ENCODE measurements at regions not wholly inside any gene's neighbourhood (a gene's known extent, or its start where the extent isn't known, plus 50 kb on each side); places are given as distances from the start of the nearest gene placed in this dataset.

DNA sequence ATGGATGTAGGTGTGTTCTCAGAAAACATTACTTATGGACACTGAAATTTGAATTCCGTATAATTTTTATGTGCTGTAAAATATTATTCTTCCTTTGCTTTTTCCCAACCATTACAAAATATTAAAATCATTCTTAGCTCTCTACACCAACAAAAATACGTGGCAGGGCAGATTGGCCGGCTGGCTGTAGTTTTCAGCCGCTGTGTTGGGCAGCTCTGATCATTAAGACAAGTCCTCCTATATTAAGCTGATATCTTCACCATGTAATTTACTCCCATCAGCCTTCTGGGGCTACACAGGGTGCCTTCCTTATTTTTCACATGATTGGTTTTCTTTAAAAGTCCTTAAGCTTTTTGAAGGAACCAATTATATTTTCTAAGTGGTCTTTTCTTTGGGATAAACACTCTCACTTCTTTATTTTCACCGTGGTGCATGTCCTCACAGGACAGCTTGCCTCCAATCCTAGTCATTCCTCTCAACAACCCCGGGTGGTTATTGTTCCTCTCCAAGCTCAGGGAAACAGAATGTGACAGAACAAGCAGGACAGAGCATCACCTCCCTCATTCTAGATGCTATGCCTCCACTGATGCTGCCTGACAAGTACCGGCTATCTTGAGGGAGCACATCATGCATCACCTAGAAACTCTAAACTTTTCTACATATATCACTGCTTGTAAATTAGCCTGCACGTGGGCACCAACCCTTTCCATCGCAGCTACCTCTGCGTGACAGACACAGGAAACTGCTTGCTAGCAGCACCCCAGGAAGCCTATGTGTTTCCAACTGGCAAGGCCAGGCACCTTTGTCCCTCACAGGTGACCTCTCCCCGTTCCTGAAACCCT lies 362.3 kb downstream of the MYCN start:
- ChIA-PET POLR2A (no interaction called here), CTCF (interaction anchor here (1.8 kb wide), 1 partner anchor 363 kb away, joined by 4 read pairs; the partner anchor contains the start of gene MYCN)
- no peak for DNase-seq (ENCODE audit: extremely low spot score)
- TF ChIP-seq FOXA1 (IDR thresholded peaks at IDR 0.05) (no peak), FOXK2 (IDR thresholded peaks at IDR 0.05) (no peak), CTBP1 (IDR thresholded peaks at IDR 0.05; ENCODE audit: borderline replicate concordance) (no peak), HDGF (IDR thresholded peaks at IDR 0.05; ENCODE audit: borderline replicate concordance) (no peak), TARDBP (IDR thresholded peaks at IDR 0.05) (no peak), ELF4 (IDR thresholded peaks at IDR 0.05) (no peak), ZNF384 (IDR thresholded peaks at IDR 0.05) (no peak), SUZ12 (IDR thresholded peaks at IDR 0.05) (no peak), NFRKB (IDR thresholded peaks at IDR 0.05) (no peak), L3MBTL2 (conservative IDR thresholded peaks at IDR 0.05) (no peak), BHLHE40 (IDR thresholded peaks at IDR 0.05; ENCODE audit: borderline replicate concordance) (no peak), SP1 (IDR thresholded peaks at IDR 0.05) (no peak), LEF1 (IDR thresholded peaks at IDR 0.05; ENCODE audit: borderline replicate concordance) (no peak)
- TF ChIP-seq, protein P1, sequence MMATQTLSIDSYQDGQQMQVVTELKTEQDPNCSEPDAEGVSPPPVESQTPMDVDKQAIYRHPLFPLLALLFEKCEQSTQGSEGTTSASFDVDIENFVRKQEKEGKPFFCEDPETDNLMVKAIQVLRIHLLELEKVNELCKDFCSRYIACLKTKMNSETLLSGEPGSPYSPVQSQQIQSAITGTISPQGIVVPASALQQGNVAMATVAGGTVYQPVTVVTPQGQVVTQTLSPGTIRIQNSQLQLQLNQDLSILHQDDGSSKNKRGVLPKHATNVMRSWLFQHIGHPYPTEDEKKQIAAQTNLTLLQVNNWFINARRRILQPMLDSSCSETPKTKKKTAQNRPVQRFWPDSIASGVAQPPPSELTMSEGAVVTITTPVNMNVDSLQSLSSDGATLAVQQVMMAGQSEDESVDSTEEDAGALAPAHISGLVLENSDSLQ (IDR thresholded peaks at IDR 0.05), result no peak

DNA sequence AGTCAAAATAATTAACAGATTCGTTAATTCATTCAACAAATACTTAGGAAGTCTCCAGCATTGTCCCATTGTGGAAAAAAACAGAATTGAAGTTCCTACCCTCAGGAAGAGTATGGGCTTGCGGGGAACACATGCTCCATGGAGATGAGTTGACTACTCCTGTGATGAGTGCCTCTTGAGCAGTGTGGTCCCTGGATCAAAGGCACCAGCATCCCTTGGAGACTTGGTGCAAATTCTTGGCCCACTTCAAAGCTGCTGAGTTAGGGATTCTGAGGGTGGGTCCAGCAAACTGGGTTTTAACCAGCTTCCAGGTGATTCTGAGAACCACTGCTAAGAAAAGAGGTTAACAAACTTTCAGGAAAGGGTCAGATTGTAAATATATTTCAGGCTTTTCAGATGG lies 361.6 kb downstream of the MYCN start:
- no peak for DNase-seq (ENCODE audit: extremely low spot score)
- POLR2A ChIA-PET, result no interaction called here
- CTCF ChIA-PET, result no interaction called here
- no peak for TF ChIP-seq L3MBTL2 (conservative IDR thresholded peaks at IDR 0.05)
- TF ChIP-seq LEF1 (IDR thresholded peaks at IDR 0.05; ENCODE audit: borderline replicate concordance), result no peak
- TF ChIP-seq BHLHE40 (IDR thresholded peaks at IDR 0.05; ENCODE audit: borderline replicate concordance), result no peak
- TF ChIP-seq, protein P1 (IDR thresholded peaks at IDR 0.05), result no peak
- no peak for TF ChIP-seq ELF4 (IDR thresholded peaks at IDR 0.05)
- TF ChIP-seq SP1 (IDR thresholded peaks at IDR 0.05), result no peak
- TF ChIP-seq SUZ12 (IDR thresholded peaks at IDR 0.05), result no peak
- TF ChIP-seq FOXA1 (IDR thresholded peaks at IDR 0.05), result no peak
- TF ChIP-seq ZNF384 (IDR thresholded peaks at IDR 0.05), result no peak
- no peak for TF ChIP-seq CTBP1 (IDR thresholded peaks at IDR 0.05; ENCODE audit: borderline replicate concordance)
- no peak for TF ChIP-seq HDGF (IDR thresholded peaks at IDR 0.05; ENCODE audit: borderline replicate concordance)
- no peak for TF ChIP-seq FOXK2 (IDR thresholded peaks at IDR 0.05)
- no peak for TF ChIP-seq FOXM1 (IDR thresholded peaks at IDR 0.05; ENCODE audit: borderline replicate concordance)
- TF ChIP-seq NFRKB (IDR thresholded peaks at IDR 0.05), result no peak
- TF ChIP-seq TARDBP (IDR thresholded peaks at IDR 0.05), result no peak
- TF ChIP-seq ARNT (IDR thresholded peaks at IDR 0.05), result no peak

DNA sequence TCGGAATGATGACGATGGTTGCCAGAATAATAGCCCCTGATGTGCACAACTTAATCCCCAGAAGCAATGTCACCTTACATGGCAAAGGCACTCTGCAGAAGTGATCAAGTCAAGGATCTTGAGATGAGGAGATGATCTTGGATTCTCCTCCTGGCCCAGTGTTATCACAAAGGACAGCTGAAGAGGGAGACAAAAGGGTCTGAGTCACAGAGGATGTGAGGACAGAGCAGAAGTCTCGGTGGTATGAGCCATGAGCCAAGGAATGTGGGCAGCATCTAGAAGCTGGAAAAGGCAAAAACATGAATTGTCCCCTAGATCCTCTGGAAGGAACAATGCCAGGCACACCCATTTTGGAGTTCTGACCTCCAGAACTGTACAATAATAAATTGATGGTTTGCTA lies 358.5 kb downstream of the MYCN start:
- no peak for DNase-seq (ENCODE audit: extremely low spot score)
- ChIA-PET CTCF (no interaction called here), POLR2A (no interaction called here)
- TF ChIP-seq FOXM1 (IDR thresholded peaks at IDR 0.05; ENCODE audit: borderline replicate concordance) (no peak), NFRKB (IDR thresholded peaks at IDR 0.05) (no peak), BHLHE40 (IDR thresholded peaks at IDR 0.05; ENCODE audit: borderline replicate concordance) (no peak), SP1 (IDR thresholded peaks at IDR 0.05) (no peak), LEF1 (IDR thresholded peaks at IDR 0.05; ENCODE audit: borderline replicate concordance) (no peak)

DNA sequence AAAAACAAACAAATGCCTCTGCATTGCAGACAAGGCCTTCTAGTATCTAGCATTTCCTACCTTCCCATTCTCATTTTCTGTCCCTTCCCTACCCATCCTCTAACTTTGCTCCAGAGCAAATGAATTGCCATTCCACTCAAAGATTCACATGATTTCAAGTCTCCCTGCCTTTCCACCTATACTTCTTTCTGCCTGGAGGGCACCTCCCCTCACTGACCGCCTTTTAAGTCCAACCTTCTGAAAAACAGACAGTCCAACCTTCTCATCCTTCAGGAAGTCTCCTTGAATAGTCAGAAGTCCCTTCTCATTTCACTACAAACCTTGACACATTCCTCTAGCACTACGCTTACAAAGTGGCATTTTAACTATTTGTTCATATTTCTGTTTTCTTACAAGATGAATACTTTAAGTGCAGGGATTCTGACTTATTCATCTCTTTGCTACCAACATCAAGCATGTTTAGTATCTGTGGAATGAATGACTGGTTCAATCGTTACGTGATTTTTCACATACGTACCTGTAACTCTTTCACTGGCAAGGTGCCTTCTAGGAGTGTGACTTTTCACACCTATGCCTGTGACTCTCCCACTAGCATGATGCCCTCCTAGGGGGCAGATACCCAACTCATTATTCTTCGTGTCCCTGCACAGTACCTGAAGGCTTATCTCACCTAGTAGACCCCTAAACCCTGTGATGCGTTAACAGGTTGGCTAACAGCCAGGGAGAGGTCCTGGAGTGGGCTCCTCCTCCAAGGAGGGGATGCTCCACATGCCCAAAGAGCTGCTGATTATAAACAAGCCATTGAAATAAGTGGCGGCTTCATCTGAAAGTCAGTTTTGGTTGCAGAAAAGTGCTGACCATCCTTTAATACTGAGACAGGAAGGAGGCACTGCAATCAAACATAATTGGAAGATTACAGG lies 356.2 kb downstream of the MYCN start:
- POLR2A ChIA-PET, result no interaction called here
- CTCF ChIA-PET, result no interaction called here
- TF ChIP-seq SP1 (IDR thresholded peaks at IDR 0.05) (no peak), ELF4 (IDR thresholded peaks at IDR 0.05) (no peak), L3MBTL2 (conservative IDR thresholded peaks at IDR 0.05) (no peak), FOXK2 (IDR thresholded peaks at IDR 0.05) (no peak), CTBP1 (IDR thresholded peaks at IDR 0.05; ENCODE audit: borderline replicate concordance) (no peak), ZNF384 (IDR thresholded peaks at IDR 0.05) (no peak), TARDBP (IDR thresholded peaks at IDR 0.05) (no peak), SUZ12 (IDR thresholded peaks at IDR 0.05) (no peak), LEF1 (IDR thresholded peaks at IDR 0.05; ENCODE audit: borderline replicate concordance) (no peak), FOXM1 (IDR thresholded peaks at IDR 0.05; ENCODE audit: borderline replicate concordance) (no peak), NFRKB (IDR thresholded peaks at IDR 0.05) (no peak), FOXA1 (IDR thresholded peaks at IDR 0.05) (no peak), BHLHE40 (IDR thresholded peaks at IDR 0.05; ENCODE audit: borderline replicate concordance) (no peak), ARNT (IDR thresholded peaks at IDR 0.05) (no peak), HDGF (IDR thresholded peaks at IDR 0.05; ENCODE audit: borderline replicate concordance) (no peak)
- TF ChIP-seq, protein P1 (IDR thresholded peaks at IDR 0.05), result no peak
- DNase-seq (ENCODE audit: extremely low spot score), result no peak

DNA sequence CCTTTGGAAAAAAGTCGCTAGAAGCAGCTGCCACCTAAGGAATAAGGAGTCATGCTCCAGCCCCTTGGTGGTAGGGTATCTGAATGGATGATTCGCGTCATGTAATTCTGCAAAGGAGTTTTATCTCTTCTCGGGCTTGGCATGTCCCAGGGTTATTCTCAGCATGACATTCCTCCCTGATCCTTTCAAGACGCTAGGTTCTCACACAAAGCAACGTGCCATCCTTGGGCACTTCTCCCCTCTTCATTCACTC lies 355.6 kb downstream of the MYCN start:
- TF ChIP-seq BHLHE40 (IDR thresholded peaks at IDR 0.05; ENCODE audit: borderline replicate concordance) (no peak), NFRKB (IDR thresholded peaks at IDR 0.05) (no peak), ELF4 (IDR thresholded peaks at IDR 0.05) (no peak), FOXA1 (IDR thresholded peaks at IDR 0.05) (no peak), FOXM1 (IDR thresholded peaks at IDR 0.05; ENCODE audit: borderline replicate concordance) (no peak), FOXK2 (IDR thresholded peaks at IDR 0.05) (no peak), LEF1 (IDR thresholded peaks at IDR 0.05; ENCODE audit: borderline replicate concordance) (no peak), L3MBTL2 (conservative IDR thresholded peaks at IDR 0.05) (no peak), ZNF384 (IDR thresholded peaks at IDR 0.05) (no peak), CTBP1 (IDR thresholded peaks at IDR 0.05; ENCODE audit: borderline replicate concordance) (no peak), SUZ12 (IDR thresholded peaks at IDR 0.05) (no peak), HDGF (IDR thresholded peaks at IDR 0.05; ENCODE audit: borderline replicate concordance) (no peak), ARNT (IDR thresholded peaks at IDR 0.05) (no peak), SP1 (IDR thresholded peaks at IDR 0.05) (no peak), TARDBP (IDR thresholded peaks at IDR 0.05) (no peak)
- TF ChIP-seq, protein P1 (IDR thresholded peaks at IDR 0.05), result no peak
- CTCF ChIA-PET, result no interaction called here
- POLR2A ChIA-PET, result no interaction called here
- no peak for DNase-seq (ENCODE audit: extremely low spot score)
